ENCODE measurements at regions not wholly inside any gene's neighbourhood (a gene's known extent, or its start where the extent isn't known, plus 50 kb on each side); places are given as distances from the start of the nearest gene placed in this dataset.

DNA sequence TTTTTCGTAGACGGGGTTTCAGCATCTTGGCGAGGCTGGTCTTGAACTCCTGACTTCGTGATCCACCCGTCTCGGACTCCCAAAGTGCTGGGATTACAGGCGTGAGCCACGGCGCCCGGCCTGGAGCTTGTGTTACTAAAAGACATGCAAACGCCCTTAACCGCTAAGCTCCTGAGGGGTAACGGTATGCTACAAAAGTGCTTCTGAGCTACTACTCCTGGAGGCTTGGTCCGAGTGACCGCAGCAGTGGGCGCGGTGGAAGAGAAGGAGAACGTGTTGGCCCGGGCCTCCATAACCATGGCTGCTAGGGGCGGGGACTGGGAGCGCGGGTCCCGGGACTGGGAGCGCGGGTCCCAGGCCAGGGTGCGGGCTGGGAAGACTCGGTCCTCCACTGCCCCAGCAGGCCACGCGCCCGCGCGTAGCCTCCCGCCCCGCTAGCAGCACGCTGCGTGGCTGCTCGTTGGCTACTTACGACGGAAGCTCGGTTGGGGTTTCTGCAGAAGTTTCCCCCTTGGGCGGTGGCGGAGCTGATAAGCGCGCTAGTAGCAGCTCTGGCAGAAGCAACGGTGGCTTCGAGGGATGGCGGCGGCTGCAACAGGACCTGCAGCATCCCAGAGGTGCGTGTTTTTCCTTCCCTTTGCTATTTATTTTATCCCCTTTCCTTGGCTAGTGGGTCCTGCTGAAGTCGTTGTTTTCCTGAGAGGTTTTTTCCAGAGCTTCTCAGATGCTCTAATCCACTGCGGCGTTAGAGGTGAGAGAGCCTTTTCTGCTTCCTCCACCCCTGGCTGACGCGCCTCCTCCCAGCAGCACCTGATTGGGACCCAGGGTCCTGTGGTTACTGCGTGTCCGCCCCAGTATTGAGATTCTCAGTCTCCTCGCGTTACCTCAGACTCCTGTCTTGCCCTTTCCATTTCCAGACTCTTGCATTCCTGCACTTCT is 69.2 kb upstream of the CCDC180 start (continued):
- TF ChIP-seq, protein P1, sequence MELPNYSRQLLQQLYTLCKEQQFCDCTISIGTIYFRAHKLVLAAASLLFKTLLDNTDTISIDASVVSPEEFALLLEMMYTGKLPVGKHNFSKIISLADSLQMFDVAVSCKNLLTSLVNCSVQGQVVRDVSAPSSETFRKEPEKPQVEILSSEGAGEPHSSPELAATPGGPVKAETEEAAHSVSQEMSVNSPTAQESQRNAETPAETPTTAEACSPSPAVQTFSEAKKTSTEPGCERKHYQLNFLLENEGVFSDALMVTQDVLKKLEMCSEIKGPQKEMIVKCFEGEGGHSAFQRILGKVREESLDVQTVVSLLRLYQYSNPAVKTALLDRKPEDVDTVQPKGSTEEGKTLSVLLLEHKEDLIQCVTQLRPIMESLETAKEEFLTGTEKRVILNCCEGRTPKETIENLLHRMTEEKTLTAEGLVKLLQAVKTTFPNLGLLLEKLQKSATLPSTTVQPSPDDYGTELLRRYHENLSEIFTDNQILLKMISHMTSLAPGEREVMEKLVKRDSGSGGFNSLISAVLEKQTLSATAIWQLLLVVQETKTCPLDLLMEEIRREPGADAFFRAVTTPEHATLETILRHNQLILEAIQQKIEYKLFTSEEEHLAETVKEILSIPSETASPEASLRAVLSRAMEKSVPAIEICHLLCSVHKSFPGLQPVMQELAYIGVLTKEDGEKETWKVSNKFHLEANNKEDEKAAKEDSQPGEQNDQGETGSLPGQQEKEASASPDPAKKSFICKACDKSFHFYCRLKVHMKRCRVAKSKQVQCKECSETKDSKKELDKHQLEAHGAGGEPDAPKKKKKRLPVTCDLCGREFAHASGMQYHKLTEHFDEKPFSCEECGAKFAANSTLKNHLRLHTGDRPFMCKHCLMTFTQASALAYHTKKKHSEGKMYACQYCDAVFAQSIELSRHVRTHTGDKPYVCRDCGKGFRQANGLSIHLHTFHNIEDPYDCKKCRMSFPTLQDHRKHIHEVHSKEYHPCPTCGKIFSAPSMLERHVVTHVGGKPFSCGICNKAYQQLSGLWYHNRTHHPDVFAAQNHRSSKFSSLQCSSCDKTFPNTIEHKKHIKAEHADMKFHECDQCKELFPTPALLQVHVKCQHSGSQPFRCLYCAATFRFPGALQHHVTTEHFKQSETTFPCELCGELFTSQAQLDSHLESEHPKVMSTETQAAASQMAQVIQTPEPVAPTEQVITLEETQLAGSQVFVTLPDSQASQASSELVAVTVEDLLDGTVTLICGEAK (IDR thresholded peaks at IDR 0.05) = no peak
- TF ChIP-seq, protein P1 (CRISPR knock-in tag; IDR thresholded peaks at IDR 0.05) = 0 out of 2 replicates have a peak, but pooled peaks have one; percentile 50
- no peak for TF ChIP-seq FOXM1 (CRISPR knock-in tag; IDR thresholded peaks at IDR 0.05)
- TF ChIP-seq PHB2 (IDR thresholded peaks at IDR 0.05; ENCODE audit: partially characterized antibody) = no peak
- TF ChIP-seq RFX1 (IDR thresholded peaks at IDR 0.05) = no peak
- TF ChIP-seq, protein P2, sequence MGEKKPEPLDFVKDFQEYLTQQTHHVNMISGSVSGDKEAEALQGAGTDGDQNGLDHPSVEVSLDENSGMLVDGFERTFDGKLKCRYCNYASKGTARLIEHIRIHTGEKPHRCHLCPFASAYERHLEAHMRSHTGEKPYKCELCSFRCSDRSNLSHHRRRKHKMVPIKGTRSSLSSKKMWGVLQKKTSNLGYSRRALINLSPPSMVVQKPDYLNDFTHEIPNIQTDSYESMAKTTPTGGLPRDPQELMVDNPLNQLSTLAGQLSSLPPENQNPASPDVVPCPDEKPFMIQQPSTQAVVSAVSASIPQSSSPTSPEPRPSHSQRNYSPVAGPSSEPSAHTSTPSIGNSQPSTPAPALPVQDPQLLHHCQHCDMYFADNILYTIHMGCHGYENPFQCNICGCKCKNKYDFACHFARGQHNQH (CRISPR knock-in tag; IDR thresholded peaks at IDR 0.05) = no peak
- no peak for TF ChIP-seq ZNF720 (CRISPR knock-in tag; IDR thresholded peaks at IDR 0.05)
- peak; percentile 80 for TF ChIP-seq ZNF501 (CRISPR knock-in tag; IDR thresholded peaks at IDR 0.05)
- no peak for TF ChIP-seq FOXO1 (CRISPR knock-in tag; IDR thresholded peaks at IDR 0.05)
- TF ChIP-seq ZBTB20 (CRISPR knock-in tag; IDR thresholded peaks at IDR 0.05; ENCODE audit: borderline replicate concordance, low read depth) = no peak
- TF ChIP-seq ZNF160 (CRISPR knock-in tag; IDR thresholded peaks at IDR 0.05) = peak; percentile 72; the same call in 1 of the 2 replicates
- no peak for TF ChIP-seq NFATC3 (CRISPR knock-in tag; IDR thresholded peaks at IDR 0.05)
- 0 out of 2 replicates have a peak, but pooled peaks have one; percentile 9 for TF ChIP-seq FOXA3 (CRISPR knock-in tag; IDR thresholded peaks at IDR 0.05)
- TF ChIP-seq SETDB1 (CRISPR knock-in tag; IDR thresholded peaks at IDR 0.05; ENCODE audit: borderline replicate concordance) = no peak
- TF ChIP-seq ZNF446 (CRISPR knock-in tag; IDR thresholded peaks at IDR 0.05) = peak; percentile 79; the same call in 1 of the 2 replicates
- 0 out of 2 replicates have a peak, but pooled peaks have one; percentile 61 for TF ChIP-seq ZNF724P (CRISPR knock-in tag; IDR thresholded peaks at IDR 0.05; ENCODE audit: borderline replicate concordance)
- no peak; the same call in 1 of the 2 replicates for TF ChIP-seq PHF20 (CRISPR knock-in tag; IDR thresholded peaks at IDR 0.05)
- no peak for TF ChIP-seq ZNF570 (CRISPR knock-in tag; IDR thresholded peaks at IDR 0.05; ENCODE audit: borderline replicate concordance)
- TF ChIP-seq ZNF614 (CRISPR knock-in tag; IDR thresholded peaks at IDR 0.05; ENCODE audit: borderline replicate concordance) = no peak
- TF ChIP-seq HOXA3 (CRISPR knock-in tag; IDR thresholded peaks at IDR 0.05) = peak; percentile 73
- no peak for TF ChIP-seq AGO1 (IDR thresholded peaks at IDR 0.05; ENCODE audit: low read depth, low read length, poor library complexity, severe bottlenecking)
